ENCODE measurements at regions not wholly inside any gene's neighbourhood (a gene's known extent, or its start where the extent isn't known, plus 50 kb on each side); places are given as distances from the start of the nearest gene placed in this dataset.

GRCh38 chrX:28351801-28352200, 235.4 kb upstream of the IL1RAPL1 start:
- TF ChIP-seq CTCF (optimal IDR thresholded peaks at IDR 0.05 in 1 of 3, IDR thresholded peaks at IDR 0.05 in 1 of 3, conservative IDR thresholded peaks at IDR 0.05 in 1 of 3; ENCODE audit: extremely low read depth in 1 of 3, insufficient read depth in 2 of 3, low read length in 3 of 3) (no peak), EZH2 (IDR thresholded peaks at IDR 0.05; ENCODE audit: low read length) (no peak)

Measured in keratinocyte (primary cell).